ENCODE measurements at regions not wholly inside any gene's neighbourhood (a gene's known extent, or its start where the extent isn't known, plus 50 kb on each side); places are given as distances from the start of the nearest gene placed in this dataset.

DNA sequence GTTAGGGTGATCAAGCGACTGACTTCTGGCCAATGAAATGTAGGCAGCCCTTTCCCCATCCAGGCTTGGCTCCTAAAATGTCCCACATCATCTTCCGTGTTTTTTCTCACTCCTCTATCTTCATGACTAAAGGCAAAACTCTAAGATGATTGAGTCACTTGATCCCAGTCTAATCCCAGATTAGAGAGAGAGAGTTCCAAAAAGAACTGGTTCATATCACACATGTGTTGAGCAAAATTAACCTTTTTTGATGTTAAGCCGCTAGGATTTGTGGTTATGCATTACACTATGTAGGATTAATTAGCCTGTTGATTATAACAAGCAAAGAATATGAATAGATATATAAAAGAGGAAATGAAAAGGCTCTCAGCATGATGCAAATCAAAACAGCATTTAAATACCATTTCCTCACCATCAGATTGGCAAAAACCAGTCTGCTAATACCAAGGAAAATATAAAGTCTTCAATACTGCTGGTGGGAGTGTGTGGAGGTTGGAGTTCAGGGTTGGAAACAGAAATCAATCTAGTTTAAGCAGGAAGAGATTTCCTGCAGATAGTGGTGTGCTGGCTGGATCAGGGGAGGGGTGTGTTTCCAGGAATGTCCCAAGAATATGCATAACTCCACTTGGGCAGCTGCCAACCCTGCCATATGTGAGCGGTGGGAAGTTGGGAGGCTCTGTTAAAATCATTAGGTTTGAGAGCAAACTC is 187.6 kb upstream of the S1PR3 start:
- TF ChIP-seq POLR2A (IDR thresholded peaks at IDR 0.05; ENCODE audit: low read depth, low read length): no peak
- TF ChIP-seq POU2F2 (IDR thresholded peaks at IDR 0.05; ENCODE audit: low read depth, low read length): no peak
- no peak for TF ChIP-seq PAX5 (IDR thresholded peaks at IDR 0.05; ENCODE audit: insufficient read depth, low read length, severe bottlenecking)
- no peak for TF ChIP-seq POLR2AphosphoS5 (IDR thresholded peaks at IDR 0.05; ENCODE audit: low read depth, low read length)
- TF ChIP-seq TAF1 (IDR thresholded peaks at IDR 0.05; ENCODE audit: low read depth, low read length): no peak

Measured in GM12891 (cell line).